ENCODE measurements at regions not wholly inside any gene's neighbourhood (a gene's known extent, or its start where the extent isn't known, plus 50 kb on each side); places are given as distances from the start of the nearest gene placed in this dataset.
"Not testable (repeated sequence)": the region's sequence is repeated elsewhere in the genome, so short reads cannot be mapped to it uniquely, and the experiment has no call there.

- no peak for DNase-seq
- H3K36me3 ChIP-seq (replicated peaks), result no peaks in the 10 kb centered on the region
- H3K4me3 ChIP-seq (ENCODE audit: low read depth, low read length), result no peak overlapping the region
- peaks cover 6% of the 10 kb centered on the region for H3K27me3 ChIP-seq (replicated peaks)
- H3K27ac ChIP-seq, result no peak overlapping the region
- in situ Hi-C loops (cut with HindIII; ENCODE audit: low pct_ligation_motif_present, low sequenced_read_pairs), result no loop called here
- TF ChIP-seq CTCF (IDR thresholded peaks at IDR 0.05; ENCODE audit: low read depth, low read length, missing control alignments), result no peak
These were observed 90.2 kb upstream of the VGLL4 start for GRCh38 chr3:11733914-11734313.

GRCh38 chr3:11727207-11727606, 83.5 kb upstream of the VGLL4 start:
- DNase-seq, result no peak
- in situ Hi-C loops (cut with HindIII; ENCODE audit: low pct_ligation_motif_present, low sequenced_read_pairs), result no loop called here
- no peak overlapping the region for H3K4me3 ChIP-seq (ENCODE audit: low read depth, low read length)
- no peaks in the 10 kb centered on the region for H3K36me3 ChIP-seq (replicated peaks)
- no peak overlapping the region for H3K27ac ChIP-seq
- peaks cover 12% of the 10 kb centered on the region for H3K27me3 ChIP-seq (replicated peaks)
- TF ChIP-seq CTCF (IDR thresholded peaks at IDR 0.05; ENCODE audit: low read depth, low read length, missing control alignments), result no peak

GRCh38 chr3:11726146-11726545, 82.4 kb upstream of the VGLL4 start:
- DNase-seq, result no peak
- Histone ChIP-seq H3K4me3 (ENCODE audit: low read depth, low read length) (no peak overlapping the region), H3K27ac (no peak overlapping the region), H3K36me3 (replicated peaks) (no peaks in the 10 kb centered on the region), H3K27me3 (replicated peaks) (peaks cover 12% of the 10 kb centered on the region)
- no peak for TF ChIP-seq CTCF (IDR thresholded peaks at IDR 0.05; ENCODE audit: low read depth, low read length, missing control alignments)
- in situ Hi-C loops (cut with HindIII; ENCODE audit: low pct_ligation_motif_present, low sequenced_read_pairs), result no loop called here

- in situ Hi-C loops (cut with HindIII; ENCODE audit: low pct_ligation_motif_present, low sequenced_read_pairs); DNase-seq; H3K36me3 ChIP-seq (replicated peaks); H3K27ac ChIP-seq; H3K4me3 ChIP-seq (ENCODE audit: low read depth, low read length): not testable (repeated sequence)
- H3K27me3 ChIP-seq (replicated peaks), result peaks cover 12% of the 10 kb centered on the region
These were observed 81.6 kb upstream of the VGLL4 start for GRCh38 chr3:11725340-11725641.

GRCh38 chr3:11724615-11725339, 81.1 kb upstream of the VGLL4 start:
- in situ Hi-C loops (cut with HindIII; ENCODE audit: low pct_ligation_motif_present, low sequenced_read_pairs), result no loop called here
- no peaks in the 10 kb centered on the region for H3K36me3 ChIP-seq (replicated peaks)
- DNase-seq, result no peak
- H3K27me3 ChIP-seq (replicated peaks), result peaks cover 12% of the 10 kb centered on the region
- H3K27ac ChIP-seq, result no peak overlapping the region
- TF ChIP-seq CTCF (IDR thresholded peaks at IDR 0.05; ENCODE audit: low read depth, low read length, missing control alignments), result no peak
- H3K4me3 ChIP-seq (ENCODE audit: low read depth, low read length), result no peak overlapping the region

- in situ Hi-C loops (cut with HindIII; ENCODE audit: low pct_ligation_motif_present, low sequenced_read_pairs), result no loop called here
- no peak for DNase-seq
- no peak overlapping the region for H3K27ac ChIP-seq
- H3K36me3 ChIP-seq (replicated peaks), result no peaks in the 10 kb centered on the region
- H3K27me3 ChIP-seq (replicated peaks), result peaks cover 12% of the 10 kb centered on the region
- no peak overlapping the region for H3K4me3 ChIP-seq (ENCODE audit: low read depth, low read length)
- TF ChIP-seq CTCF (IDR thresholded peaks at IDR 0.05; ENCODE audit: low read depth, low read length, missing control alignments), result no peak
These were observed 77.8 kb upstream of the VGLL4 start for GRCh38 chr3:11721479-11721878.

Measured in brain microvascular endothelial cell (primary cell).